ENCODE measurements at regions not wholly inside any gene's neighbourhood (a gene's known extent, or its start where the extent isn't known, plus 50 kb on each side); places are given as distances from the start of the nearest gene placed in this dataset.

DNA sequence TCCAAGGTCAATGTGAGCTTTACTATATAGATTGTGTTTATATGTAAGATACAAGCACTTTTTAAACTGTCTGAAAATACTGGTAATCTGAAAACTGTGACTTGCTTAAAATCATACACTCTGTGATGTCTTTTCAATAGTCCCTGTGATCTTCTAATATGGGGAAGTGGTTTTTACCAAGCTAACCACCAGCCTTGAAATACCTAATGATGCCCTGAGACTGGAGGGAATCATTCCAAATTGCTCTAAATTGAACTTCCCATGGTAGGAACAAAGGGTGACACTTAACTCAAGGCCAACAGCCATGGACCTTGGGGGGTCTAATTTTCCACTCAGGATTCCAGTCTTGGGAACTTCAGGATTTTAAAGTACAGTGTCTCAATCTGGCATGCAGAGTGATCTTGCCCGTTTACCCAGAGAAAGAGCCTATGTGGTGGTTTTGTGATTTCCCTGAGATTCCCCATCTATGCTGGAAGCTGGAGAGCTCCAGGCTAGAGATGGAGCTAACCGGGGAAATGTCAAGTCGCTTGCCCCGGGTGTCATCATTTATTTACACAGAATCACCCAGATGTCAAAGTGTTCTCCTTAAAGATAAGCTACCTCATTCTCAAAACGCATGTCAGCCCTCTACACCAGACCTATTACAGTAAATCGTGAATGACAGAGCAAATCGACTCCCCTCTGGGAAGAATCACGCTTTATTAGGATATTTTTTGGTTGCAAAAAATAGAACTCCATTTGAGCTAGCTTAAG lies 198.5 kb downstream of the SP3 start:
- TF ChIP-seq, protein P1, sequence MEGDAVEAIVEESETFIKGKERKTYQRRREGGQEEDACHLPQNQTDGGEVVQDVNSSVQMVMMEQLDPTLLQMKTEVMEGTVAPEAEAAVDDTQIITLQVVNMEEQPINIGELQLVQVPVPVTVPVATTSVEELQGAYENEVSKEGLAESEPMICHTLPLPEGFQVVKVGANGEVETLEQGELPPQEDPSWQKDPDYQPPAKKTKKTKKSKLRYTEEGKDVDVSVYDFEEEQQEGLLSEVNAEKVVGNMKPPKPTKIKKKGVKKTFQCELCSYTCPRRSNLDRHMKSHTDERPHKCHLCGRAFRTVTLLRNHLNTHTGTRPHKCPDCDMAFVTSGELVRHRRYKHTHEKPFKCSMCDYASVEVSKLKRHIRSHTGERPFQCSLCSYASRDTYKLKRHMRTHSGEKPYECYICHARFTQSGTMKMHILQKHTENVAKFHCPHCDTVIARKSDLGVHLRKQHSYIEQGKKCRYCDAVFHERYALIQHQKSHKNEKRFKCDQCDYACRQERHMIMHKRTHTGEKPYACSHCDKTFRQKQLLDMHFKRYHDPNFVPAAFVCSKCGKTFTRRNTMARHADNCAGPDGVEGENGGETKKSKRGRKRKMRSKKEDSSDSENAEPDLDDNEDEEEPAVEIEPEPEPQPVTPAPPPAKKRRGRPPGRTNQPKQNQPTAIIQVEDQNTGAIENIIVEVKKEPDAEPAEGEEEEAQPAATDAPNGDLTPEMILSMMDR (CRISPR knock-in tag; IDR thresholded peaks at IDR 0.05) = no peak
- TF ChIP-seq, protein P2, sequence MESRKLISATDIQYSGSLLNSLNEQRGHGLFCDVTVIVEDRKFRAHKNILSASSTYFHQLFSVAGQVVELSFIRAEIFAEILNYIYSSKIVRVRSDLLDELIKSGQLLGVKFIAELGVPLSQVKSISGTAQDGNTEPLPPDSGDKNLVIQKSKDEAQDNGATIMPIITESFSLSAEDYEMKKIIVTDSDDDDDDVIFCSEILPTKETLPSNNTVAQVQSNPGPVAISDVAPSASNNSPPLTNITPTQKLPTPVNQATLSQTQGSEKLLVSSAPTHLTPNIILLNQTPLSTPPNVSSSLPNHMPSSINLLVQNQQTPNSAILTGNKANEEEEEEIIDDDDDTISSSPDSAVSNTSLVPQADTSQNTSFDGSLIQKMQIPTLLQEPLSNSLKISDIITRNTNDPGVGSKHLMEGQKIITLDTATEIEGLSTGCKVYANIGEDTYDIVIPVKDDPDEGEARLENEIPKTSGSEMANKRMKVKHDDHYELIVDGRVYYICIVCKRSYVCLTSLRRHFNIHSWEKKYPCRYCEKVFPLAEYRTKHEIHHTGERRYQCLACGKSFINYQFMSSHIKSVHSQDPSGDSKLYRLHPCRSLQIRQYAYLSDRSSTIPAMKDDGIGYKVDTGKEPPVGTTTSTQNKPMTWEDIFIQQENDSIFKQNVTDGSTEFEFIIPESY (CRISPR knock-in tag; IDR thresholded peaks at IDR 0.05) = no peak

All from HepG2 (cell line).